ENCODE measurements at regions not wholly inside any gene's neighbourhood (a gene's known extent, or its start where the extent isn't known, plus 50 kb on each side); places are given as distances from the start of the nearest gene placed in this dataset.

DNA sequence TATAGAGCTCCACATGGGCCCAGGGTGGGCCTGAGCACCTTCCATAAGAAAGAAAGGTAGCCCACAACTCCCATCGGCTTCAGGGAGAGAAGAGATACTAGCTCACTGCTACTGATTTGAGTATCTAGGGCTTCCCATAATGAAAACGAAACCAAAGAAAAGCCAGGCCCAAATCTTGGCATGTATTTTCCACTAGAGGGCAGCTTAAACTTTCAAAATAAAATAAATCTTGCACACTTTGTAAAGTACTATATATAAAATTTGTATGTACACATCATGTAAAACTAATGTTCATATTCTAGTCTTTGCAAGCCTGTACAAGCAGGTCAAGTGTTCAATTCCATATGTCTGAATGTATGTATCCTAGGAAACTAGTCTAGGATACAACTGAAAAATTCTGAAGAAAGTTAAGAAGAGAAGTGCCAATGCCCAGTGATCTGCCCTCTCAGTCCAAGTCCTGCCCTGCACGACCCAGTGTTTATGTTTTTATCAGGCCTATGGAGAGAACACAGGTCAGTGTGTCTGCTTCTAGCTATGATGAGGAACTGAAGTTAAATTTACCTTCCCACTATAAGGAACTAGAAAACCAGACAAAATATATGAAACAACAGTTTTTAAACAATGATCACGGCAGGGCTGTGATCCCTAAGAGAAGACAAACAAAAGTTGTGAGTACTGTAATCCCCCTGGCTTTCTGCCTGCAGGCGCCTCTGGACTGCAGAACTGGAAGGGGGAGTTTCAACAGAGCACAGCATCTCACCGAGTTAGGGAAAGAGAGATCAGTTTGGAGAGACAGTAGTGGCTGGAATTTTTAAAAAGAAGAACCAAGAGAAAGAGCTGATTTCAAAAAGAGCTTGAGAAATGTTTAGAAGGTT is 475.7 kb downstream of the UQCRFS1 start:
- TF ChIP-seq, protein P1, sequence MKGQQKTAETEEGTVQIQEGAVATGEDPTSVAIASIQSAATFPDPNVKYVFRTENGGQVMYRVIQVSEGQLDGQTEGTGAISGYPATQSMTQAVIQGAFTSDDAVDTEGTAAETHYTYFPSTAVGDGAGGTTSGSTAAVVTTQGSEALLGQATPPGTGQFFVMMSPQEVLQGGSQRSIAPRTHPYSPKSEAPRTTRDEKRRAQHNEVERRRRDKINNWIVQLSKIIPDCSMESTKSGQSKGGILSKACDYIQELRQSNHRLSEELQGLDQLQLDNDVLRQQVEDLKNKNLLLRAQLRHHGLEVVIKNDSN (IDR thresholded peaks at IDR 0.05), result no peak
- peak; percentile 32 for TF ChIP-seq RAD21 (IDR thresholded peaks at IDR 0.05; ENCODE audit: low read depth)
- TF ChIP-seq EGR1 (IDR thresholded peaks at IDR 0.05), result no peak

DNA sequence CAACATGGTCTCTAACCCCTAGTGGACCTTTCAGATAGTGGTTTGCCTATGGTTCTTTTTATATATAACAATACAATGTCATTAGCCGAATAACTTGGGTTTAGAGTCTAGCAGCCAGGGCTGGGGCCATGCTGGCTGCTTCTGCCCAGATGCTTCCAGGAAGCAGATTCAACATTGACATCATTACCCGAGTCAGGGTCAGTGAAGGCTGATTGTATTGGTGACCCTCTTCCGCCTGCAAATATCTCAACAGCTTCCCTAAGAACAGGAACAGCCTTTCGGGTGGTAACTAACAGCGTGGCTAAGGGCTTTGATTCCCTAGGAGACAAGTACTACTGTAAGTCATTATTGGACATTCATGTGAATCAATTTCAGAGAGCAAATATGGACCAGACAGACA is 476.4 kb downstream of the UQCRFS1 start:
- TF ChIP-seq ZBTB7A (IDR thresholded peaks at IDR 0.05; ENCODE audit: low read depth) (no peak), TCF12 (IDR thresholded peaks at IDR 0.05; ENCODE audit: low read depth) (no peak), EGR1 (IDR thresholded peaks at IDR 0.05) (no peak), FOXM1 (IDR thresholded peaks at IDR 0.05; ENCODE audit: borderline replicate concordance, low read depth) (no peak), YY1 (IDR thresholded peaks at IDR 0.05; ENCODE audit: low read depth) (no peak), CEBPB (IDR thresholded peaks at IDR 0.05) (no peak), NFIC (IDR thresholded peaks at IDR 0.05) (no peak), CREB1 (IDR thresholded peaks at IDR 0.05; ENCODE audit: low read depth) (no peak), EP300 (IDR thresholded peaks at IDR 0.05; ENCODE audit: borderline replicate concordance) (no peak), RAD21 (IDR thresholded peaks at IDR 0.05; ENCODE audit: low read depth) (no peak), MAX (IDR thresholded peaks at IDR 0.05) (no peak), TEAD4 (IDR thresholded peaks at IDR 0.05) (no peak), TAF1 (IDR thresholded peaks at IDR 0.05; ENCODE audit: low read depth) (no peak)
- TF ChIP-seq, protein P1 (IDR thresholded peaks at IDR 0.05), result no peak
- TF ChIP-seq, protein P2, sequence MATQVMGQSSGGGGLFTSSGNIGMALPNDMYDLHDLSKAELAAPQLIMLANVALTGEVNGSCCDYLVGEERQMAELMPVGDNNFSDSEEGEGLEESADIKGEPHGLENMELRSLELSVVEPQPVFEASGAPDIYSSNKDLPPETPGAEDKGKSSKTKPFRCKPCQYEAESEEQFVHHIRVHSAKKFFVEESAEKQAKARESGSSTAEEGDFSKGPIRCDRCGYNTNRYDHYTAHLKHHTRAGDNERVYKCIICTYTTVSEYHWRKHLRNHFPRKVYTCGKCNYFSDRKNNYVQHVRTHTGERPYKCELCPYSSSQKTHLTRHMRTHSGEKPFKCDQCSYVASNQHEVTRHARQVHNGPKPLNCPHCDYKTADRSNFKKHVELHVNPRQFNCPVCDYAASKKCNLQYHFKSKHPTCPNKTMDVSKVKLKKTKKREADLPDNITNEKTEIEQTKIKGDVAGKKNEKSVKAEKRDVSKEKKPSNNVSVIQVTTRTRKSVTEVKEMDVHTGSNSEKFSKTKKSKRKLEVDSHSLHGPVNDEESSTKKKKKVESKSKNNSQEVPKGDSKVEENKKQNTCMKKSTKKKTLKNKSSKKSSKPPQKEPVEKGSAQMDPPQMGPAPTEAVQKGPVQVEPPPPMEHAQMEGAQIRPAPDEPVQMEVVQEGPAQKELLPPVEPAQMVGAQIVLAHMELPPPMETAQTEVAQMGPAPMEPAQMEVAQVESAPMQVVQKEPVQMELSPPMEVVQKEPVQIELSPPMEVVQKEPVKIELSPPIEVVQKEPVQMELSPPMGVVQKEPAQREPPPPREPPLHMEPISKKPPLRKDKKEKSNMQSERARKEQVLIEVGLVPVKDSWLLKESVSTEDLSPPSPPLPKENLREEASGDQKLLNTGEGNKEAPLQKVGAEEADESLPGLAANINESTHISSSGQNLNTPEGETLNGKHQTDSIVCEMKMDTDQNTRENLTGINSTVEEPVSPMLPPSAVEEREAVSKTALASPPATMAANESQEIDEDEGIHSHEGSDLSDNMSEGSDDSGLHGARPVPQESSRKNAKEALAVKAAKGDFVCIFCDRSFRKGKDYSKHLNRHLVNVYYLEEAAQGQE (IDR thresholded peaks at IDR 0.05; ENCODE audit: low read depth), result no peak

- TF ChIP-seq TAF1 (IDR thresholded peaks at IDR 0.05; ENCODE audit: low read depth), result no peak
- no peak for TF ChIP-seq RAD21 (IDR thresholded peaks at IDR 0.05; ENCODE audit: low read depth)
- no peak for TF ChIP-seq TCF12 (IDR thresholded peaks at IDR 0.05; ENCODE audit: low read depth)
- no peak for TF ChIP-seq TEAD4 (IDR thresholded peaks at IDR 0.05)
- no peak for TF ChIP-seq MAX (IDR thresholded peaks at IDR 0.05)
- no peak for TF ChIP-seq YY1 (IDR thresholded peaks at IDR 0.05; ENCODE audit: low read depth)
- TF ChIP-seq EP300 (IDR thresholded peaks at IDR 0.05; ENCODE audit: borderline replicate concordance), result no peak
- no peak for TF ChIP-seq FOXM1 (IDR thresholded peaks at IDR 0.05; ENCODE audit: borderline replicate concordance, low read depth)
- no peak for TF ChIP-seq NFIC (IDR thresholded peaks at IDR 0.05)
- TF ChIP-seq CEBPB (IDR thresholded peaks at IDR 0.05), result no peak
- TF ChIP-seq, protein P1 (IDR thresholded peaks at IDR 0.05), result no peak
- TF ChIP-seq ZBTB7A (IDR thresholded peaks at IDR 0.05; ENCODE audit: low read depth), result no peak
- no peak for TF ChIP-seq EGR1 (IDR thresholded peaks at IDR 0.05)
- no peak for TF ChIP-seq CREB1 (IDR thresholded peaks at IDR 0.05; ENCODE audit: low read depth)
- TF ChIP-seq, protein P2 (IDR thresholded peaks at IDR 0.05; ENCODE audit: low read depth), result no peak
Observed at GRCh38 chr19:28731577-28731976, 481.4 kb downstream of the UQCRFS1 start.

DNA sequence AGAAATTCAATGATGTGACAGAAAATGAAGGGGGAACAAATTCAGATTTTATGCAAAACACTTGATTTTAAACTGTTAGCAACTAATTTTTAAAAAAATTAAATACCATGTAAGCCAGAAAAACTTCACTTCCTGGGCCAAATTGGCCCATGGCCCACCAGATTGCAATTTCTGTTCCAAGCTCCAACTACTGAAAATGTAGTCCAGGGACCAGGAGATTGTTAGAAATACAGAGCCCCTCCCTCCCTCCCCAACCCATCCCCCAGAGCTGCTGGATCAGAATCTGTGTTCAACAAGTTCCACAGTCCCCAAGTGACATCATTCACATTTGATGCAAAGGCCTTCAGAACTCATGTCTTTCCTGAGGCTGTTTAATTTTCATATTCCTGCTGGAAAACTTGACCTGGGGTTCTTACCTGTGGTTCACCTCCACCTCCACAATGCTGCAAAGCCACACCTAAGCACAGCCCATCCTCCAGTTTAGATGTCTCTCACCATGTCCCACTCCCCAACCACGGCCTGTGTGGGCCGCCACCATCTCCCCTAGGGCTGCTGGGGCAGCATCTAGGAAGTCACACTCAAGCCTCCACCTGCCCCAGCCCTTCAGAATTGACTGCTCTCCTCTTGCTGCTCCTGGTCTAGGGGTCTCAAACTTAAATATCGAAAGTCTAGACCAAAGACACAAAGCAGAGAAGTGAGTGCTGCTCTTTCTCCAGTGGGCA is 482.0 kb downstream of the UQCRFS1 start:
- TF ChIP-seq, protein P1 (IDR thresholded peaks at IDR 0.05), result no peak
- TF ChIP-seq ZBTB7A (IDR thresholded peaks at IDR 0.05; ENCODE audit: low read depth) (no peak), CREB1 (IDR thresholded peaks at IDR 0.05; ENCODE audit: low read depth) (no peak), MAX (IDR thresholded peaks at IDR 0.05) (no peak), EGR1 (IDR thresholded peaks at IDR 0.05) (no peak), TCF12 (IDR thresholded peaks at IDR 0.05; ENCODE audit: low read depth) (no peak), YY1 (IDR thresholded peaks at IDR 0.05; ENCODE audit: low read depth) (no peak), FOXM1 (IDR thresholded peaks at IDR 0.05; ENCODE audit: borderline replicate concordance, low read depth) (no peak), TAF1 (IDR thresholded peaks at IDR 0.05; ENCODE audit: low read depth) (no peak), CEBPB (IDR thresholded peaks at IDR 0.05) (no peak), NFIC (IDR thresholded peaks at IDR 0.05) (no peak)
- TF ChIP-seq, protein P2 (IDR thresholded peaks at IDR 0.05; ENCODE audit: low read depth), result no peak

All from Ishikawa (cell line).